ENCODE measurements at regions not wholly inside any gene's neighbourhood (a gene's known extent, or its start where the extent isn't known, plus 50 kb on each side); places are given as distances from the start of the nearest gene placed in this dataset.
"Not testable (repeated sequence)": the region's sequence is repeated elsewhere in the genome, so short reads cannot be mapped to it uniquely, and the experiment has no call there.

DNA sequence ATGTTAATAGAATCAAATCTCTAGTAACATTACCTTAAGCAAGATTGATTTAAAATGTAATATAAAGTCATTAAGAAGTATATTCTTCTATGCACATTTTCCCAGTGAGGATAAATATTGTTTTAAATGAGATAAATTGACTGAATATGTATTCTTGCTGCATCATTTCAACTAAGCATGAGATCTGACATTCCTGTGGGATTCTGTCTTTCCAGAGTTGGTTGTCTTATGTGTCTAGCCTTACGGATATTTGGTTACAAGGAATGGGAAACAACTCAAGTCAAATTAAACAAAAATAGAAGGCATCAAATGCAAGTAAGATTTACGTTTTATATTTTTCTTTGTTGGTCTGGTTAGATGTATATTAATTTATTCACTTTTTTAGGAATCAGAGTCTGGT is 287.5 kb downstream of the PTGER3 start:
- DNase-seq, result no peak

DNA sequence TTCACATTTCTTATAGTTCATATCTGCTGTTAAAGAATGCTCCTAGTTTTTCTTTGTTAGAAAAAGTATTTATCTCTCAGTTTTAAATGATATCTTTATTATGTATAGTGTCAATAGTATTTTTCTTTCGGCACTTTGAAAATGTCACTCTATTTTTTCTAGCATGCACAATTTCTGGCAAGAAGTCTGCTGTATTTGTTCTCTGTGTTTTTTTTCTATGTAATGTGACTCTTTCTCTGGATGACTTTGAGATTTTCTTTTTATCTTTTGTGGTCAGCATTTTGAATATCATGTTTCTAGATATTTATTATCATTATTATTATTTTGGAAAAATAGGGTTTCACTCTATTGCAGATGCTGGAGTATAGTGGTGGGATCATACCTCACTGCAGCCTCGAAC is 285.2 kb downstream of the PTGER3 start:
- no peak for DNase-seq

DNA sequence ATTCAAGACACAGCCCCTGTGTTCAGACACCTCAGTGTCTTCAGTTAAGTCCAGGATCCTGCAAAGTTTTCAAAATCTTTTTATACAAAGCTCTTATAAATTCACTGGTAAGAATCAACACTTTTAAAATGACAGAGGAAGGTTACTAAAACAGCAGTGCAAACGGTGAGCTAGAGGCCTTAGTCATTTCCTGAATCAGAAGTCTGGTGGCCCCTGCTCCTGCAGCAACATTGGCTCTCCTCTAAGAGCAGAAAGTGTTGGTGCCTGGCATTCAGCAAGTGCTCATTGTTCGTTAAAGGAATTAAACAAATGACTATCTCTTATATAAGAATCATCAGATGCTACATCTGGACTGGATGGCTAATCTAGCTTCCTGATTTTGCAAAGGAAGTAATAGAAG is 282.9 kb downstream of the PTGER3 start:
- DNase-seq, result no peak

DNA sequence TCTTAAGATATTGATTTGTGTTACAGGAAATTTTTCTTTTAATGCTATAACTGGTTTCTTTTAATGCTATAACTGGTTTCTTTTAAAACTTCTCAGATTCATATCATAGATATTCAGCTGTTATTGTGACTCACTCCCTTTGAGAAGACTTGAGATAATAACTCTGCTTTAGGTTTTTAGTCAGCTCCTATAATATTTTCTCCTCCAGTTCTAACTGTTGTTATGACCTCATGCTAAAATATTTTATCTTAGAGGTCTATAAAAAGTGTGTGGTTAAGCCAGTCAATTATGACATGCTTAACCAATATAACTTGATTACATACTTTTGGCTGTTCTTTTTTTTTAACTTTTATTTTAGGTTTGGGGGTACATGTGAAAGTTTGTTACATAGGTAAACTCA is 280.2 kb downstream of the PTGER3 start:
- no peak for DNase-seq

DNA sequence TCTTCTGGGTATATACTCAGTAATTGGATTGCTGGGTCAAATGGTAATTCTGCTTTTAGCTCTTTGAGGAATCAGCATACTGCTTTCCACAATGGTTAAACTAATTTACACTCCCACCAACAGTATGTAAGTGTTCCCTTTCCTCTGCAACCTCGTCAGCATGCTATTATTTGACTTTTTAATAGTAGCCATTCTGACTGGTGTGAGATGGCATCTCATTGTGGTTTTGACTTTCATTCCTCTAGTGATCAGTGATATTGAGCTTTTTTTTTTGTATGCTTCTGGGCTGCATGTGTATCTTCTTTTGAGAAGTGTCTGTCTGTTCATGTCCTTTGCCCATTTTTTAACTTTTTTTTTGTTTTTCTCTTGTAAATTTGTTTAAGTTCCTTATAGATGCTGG is 279.4 kb downstream of the PTGER3 start:
- no peak for DNase-seq

DNA sequence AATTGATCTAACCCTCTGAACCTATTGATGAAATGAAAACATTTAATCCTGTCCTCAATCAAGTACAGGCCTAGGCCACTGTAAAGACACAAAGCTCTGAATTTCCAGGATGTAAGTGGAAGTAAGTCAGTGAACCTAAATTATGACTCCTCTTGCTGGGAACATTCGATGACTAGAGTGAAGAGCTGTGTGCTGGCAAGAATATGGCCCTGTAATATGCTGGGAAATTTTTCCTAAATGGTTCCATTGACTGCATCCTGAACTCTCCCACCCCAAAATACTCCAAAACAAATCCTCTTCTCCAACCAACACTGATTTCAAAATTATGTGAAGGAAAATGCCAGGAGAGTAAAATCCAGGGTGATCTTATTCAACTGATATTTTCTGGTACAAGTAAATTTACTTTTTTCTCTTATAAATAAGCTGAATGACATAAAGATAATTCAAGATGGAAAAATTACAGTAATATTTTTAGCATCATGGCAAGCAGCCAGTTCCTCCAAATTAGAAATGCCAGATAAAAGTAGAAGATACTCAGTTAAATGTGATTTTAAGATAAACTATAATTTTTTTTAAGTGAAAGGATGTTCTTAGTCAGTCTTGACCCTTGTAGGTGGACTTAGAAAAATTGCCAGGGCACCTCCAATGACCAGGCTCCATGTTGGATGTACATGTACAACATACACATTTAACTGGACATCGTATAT is 269.4 kb downstream of the PTGER3 start:
- DNase-seq, result no peak

DNA sequence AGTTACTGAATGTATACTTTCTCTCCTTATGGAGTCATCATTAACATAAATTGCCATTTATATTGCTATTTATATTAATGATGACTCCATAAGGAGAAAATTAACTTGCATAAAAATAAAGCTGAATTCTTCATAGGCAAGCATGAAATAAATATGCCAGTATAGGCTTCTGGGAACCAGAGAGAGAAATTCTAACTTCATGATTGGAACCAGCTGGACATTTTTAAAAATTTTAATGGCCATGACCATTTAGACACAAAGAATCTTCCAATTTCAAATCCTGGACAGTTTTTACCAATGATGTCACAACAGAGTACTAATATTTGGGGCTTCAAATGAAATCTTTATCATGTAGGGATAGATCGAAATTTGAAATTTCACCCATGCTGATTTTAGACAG is 268.7 kb downstream of the PTGER3 start:
- no peak for DNase-seq

DNA sequence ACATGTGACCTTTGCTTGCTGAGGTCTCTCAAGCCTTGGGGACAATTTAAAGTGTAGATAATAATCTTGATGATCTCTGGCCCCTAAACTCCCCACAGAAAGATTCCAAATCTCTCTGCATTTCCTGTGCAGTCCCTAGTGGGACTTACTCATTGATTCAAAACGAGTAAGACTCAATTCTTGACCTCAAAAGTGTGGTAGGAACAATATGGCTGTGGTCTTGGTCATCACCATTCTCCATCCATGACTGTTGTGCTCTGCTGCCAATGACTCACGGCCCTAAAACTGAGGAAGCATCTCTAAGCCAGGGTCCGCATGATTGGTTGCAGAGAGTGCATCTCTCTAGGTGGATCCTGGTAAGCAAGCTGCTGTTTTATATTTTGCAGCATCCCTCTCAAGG is 268.0 kb downstream of the PTGER3 start:
- DNase-seq, result no peak

DNA sequence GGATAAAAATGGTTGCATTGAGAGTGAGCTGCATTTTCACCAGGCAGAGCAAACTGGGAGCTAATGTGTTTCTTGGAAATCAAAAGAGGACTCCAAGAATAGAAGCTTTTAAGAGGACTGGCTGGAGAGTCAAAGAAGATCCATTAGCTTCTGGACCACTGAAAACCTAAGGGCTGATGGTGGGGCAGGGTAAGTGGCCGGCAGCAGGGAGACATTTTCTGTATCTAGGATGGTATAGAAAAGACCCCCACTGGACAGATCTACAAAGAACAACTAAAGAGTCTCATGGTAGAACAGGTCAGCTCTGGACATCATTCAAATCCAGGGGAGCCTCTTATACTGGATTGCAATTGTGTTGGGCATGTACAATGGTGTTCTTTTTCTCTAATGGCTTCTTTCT is 262.3 kb downstream of the PTGER3 start:
- DNase-seq, result no peak

DNA sequence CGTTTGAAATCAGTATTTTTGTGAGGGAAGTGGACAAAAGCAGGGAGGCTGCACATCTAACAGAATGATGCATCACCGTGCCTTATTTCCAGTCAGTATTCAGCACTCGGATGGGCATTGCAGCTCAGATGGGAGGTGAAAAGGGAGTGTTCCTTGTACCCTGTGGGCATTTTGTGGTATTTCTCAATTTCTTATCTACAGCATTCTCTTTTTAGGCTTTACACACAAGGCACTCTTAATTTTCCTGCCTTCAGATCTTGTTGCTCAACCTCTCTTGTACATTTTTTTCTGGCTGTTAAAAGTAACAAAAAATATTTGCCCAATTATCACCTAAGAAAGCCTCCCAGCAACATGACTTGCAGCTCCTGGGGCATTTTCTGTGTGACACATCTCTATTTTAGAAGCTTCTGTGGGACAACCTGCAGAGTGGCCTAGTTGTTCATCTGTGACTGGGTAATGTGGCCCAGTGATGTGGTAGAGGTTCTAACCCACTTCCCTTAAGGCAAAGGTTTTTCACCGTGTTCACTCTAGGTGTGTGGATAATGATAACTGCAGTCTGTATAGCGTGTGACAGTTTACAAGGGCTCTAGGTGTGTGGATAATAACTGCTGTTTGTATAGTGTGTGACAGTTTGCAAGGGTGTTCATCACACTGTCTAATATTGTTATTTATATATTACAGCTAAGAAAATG is 257.2 kb downstream of the PTGER3 start:
- no peak for DNase-seq

DNA sequence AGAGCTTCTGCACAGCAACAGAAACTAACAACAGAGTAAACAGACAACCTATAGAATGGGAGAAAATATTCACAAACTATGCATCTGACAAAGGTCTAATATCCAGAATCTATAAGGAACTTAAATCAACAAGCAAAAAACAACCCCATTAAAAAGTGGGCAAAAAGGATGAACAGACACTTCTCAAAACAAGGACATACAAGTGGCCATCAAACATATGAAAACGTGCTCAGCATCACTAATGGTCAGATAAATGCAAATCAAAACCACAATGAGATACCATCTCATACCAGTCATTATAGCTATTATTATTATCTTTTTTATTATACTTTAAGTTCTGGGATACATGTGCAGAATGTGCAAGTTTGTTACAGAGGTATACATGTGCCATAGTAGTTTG is 252.6 kb downstream of the PTGER3 start:
- not testable (repeated sequence) for DNase-seq

DNA sequence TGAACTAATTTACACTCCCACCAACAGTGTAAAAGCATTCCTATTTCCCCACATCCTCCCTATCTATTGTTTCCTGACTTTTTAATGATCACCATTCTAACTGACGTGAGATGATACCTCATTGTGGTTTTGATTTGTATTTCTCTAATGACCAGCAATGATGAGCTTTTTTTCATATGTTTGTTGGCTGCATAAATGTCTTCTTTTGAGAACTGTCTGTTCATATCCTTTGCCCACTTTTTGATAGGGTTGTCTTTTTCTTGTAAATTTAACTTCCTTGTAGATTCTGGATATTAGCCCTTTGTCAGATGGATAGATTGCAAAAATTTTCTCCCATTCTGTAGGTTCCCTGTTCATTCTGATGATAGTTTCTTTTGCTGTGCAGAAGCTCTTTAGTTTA is 251.3 kb downstream of the PTGER3 start:
- not testable (repeated sequence) for DNase-seq

DNA sequence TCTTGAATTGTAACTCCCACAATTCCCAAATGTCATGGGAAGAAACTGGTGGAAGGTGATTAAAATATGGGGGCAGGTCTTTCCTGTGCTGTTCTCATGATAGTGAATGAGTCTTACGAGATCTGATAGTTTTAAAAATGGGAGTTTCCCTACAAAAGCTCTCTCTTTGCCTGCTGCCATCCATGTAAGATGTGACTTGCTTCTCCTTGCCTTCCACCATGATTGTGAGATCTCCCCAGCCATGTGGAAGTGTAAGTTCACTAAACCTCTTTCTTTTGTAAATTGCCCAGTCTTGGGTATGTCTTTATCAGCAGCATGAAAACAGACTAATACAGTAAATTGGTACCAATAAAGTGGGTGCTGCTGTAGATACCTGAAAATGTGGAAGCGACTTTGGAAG is 245.0 kb downstream of the PTGER3 start:
- DNase-seq, result not testable (repeated sequence)

DNA sequence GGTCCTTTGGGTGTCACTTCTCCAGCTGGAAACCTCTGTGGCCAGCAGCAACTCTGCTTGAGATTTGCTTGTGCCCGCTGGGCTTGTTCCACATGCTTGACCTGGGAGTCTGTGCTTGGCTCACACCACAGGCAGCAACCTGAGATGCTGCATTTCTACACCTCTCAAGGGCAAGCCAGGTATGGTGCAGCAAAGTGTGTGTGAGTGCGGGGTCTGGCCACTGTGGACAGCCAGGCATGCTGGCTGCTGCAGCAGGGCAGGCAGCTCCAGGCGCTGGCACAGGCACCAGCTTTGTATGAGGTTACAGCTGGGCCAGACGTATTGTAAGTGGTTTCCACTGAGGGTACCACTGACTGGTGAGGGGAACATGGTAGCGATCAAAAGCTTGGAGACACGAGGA is 242.0 kb downstream of the PTGER3 start:
- no peak for DNase-seq

DNA sequence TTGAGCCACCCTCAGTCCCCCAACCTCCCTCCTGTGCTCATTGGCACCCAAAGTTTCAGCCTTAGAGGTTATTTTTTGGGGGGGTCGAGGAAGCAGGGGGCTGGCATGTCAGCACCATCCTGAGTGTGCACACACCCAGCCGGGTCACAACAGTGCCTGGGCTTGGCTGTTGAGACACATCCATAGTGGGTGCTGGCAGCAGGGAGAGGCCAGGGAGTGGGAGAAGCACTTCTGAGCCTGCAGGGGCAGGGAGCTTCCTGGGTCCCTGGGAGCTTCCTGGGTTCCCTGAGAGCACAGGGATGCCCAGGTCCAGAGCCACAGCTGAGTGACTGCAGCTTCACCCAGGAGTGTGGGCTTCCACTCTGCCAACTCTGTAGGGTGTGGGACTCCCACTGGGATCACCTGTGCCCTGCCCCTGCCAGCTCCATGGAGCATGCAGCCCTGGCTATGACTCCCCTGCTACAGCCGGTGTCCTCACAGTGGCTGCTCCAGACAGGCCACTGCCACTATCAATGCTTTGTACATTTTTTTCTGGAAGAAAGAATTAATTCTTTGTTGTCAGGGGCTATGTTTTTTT is 240.4 kb downstream of the PTGER3 start:
- DNase-seq, result no peak

DNA sequence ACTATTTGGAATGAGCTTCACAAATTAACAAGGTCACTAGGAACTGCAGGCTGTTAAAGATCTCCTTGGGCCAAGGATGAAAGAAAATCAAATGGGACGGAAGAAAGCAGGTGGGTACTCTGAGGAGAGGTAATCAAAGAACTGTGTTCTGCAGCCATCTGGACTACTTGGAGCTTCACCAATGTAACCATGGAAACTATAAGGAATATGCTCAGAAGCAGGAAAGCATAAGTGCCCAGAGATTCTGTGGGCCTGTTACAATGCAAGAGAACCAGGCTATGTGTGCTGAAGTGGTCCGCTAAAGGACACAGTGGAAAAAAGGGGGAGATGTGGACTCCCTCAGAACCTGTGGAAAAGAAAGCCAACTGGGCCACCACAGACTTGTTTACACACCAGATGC is 238.5 kb downstream of the PTGER3 start:
- DNase-seq, result no peak

DNA sequence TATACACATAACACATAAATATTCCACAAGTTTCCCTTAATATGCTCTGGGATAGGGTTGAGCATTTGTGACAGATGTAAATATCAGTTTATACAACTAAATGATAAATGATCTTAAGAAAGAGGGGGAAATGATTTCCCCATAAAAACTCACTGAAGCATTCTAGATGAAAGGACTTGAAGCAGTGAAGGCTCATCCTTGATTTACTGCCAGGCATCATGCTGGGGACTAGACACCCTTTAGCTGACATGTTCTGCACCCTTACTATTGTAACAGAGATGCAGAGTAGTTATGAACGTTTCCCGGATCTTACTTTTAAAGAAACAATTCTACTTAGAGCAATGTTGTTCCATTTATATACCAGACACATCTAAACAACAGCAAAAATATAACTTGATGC is 235.8 kb downstream of the PTGER3 start:
- DNase-seq, result no peak

DNA sequence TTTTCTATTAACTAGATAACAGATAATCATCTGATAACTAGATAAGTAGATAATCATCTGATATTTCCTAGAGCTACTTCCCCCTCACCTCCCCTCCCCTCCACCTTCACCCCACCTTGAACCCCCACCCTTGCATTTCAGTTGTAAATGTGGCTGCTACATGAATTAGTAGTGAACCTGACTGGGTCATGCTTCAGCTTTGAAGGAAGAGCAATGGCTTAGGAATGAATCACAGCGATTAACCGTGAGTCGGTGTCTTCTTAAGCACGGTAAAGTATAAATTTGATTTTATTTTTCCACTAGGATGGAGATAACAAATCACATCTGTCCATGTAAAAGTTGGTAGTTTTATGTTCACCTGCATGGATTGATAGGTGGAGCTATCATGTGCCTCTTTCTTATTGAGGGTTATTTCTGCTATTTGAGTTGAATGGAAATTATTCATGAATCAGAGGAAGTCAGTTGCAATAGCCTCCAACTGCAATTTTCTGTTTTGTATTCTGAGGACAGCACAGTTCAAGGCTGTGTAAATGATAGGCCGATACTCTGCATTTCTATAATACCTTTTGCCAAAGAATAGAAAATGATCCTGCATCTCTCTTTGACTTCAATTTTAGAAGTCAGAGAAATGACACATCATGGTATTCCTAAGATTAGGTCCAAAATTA is 235.0 kb downstream of the PTGER3 start:
- no peak for DNase-seq

DNA sequence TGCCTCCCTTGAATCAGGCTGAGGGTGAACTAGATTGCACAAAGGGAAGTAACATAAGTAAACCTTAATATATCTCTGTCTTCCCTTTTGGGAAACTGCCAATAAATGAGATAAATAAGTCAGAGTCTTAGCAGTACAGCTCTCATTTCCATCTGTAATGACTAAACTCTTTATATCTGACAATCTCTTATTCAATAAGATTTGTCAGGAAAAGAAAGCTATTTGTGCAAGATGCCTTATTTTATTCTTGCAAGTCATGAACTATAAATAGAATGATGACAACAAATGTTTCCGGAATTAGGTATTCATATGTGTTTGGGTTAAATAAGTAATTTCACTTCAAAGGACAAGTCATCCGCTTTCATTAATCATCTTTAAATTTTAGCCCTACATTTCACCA is 229.2 kb downstream of the PTGER3 start:
- DNase-seq, result no peak

DNA sequence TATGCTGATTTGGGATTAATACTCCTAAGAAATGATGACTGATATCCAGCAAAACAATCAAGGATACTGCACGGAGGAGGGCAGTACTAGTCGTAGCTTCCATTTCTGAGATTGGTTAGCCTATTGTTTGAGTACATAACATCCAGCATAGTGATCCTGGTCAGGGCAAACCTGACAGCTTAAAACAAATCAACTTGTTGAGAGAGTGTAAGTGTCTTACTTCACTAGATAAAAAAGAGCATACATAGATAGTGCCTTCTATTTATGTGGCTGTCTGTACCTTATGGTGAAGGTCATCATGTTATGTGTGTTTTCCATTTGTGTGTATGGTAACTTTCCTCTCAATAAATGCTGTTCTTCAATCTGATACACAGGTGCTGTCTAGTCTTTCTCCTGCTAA is 228.4 kb downstream of the PTGER3 start:
- no peak for DNase-seq

DNA sequence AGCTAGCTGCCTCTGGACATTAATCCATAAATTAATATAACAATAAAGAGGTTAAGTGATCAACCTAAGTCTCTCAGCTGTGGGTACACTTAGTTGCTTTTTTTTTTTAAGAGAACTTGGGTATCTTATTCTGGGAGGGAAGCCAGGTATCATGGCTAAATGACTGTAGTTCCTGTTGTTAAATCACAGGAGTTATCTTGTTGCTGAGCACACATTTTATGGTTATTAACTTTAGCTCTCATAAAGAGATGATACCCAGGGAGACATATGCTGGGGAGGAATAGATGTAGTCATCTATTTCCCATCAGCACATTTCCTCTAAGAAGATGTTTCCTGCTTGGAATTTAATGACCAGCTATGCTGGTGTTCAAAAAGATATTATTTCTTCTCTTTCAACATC is 227.8 kb downstream of the PTGER3 start:
- DNase-seq, result no peak

DNA sequence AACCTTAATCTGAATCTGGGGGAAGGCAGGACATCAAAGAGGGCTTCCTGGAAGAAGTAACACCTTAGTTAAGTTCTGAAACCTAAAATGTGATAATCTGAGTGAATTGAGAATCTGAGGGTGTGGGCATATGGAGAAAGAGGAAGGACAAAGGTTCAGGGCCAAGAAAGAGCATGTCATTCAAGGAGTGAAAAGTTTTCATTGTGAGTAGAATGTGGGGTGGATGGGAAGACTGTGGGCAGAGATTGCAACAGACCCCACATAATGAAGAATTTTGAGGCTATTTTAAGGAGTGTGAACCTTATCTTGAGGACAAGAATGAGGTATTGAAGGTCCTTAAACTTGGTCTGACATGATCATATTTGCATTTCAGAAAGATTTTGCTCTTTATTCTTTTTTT is 227.2 kb downstream of the PTGER3 start:
- no peak for DNase-seq

DNA sequence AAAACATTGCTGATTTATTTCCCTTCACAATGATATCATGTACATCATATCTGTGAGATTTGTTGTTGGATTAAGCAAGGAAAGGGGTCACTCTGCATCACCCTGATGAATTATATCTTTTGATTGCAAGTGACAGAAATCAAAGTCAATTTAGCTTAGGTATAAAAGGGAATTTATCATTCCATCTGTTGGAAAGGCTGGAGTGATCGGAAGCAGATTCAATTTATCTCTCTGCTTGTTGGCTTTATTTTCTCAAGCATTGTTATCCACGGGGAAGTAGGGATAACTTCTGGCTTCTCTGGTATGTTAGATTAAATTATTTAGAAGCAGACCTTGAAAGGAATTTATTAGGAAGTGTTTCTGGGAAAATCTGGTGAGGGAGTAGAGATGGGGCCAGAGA is 226.6 kb downstream of the PTGER3 start:
- no peak for DNase-seq

DNA sequence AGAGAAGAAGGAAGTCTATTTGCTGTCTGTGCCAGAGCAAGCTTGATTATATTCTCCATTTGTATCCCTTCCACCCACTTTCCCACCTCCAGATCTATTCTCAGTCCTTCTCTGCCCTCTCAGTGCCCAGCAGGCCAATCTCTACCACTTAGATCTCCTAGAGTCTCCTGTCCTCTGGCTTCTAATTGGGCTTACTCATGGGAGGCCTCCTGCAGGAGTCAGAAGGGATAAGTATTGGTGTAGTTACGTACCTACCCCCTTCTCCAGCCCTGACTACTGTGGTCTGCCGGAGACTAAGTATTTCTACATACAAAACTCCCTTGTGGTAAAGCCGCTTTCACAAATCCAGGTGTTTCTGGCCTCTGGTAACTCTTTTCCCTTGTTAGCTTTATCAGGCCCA is 221.2 kb downstream of the PTGER3 start:
- no peak for DNase-seq

Data from CD4-positive, alpha-beta T cell treated with Interleukin-4 for 1 hour (primary cell).